C4-2B (cell line): ENCODE measurements at regions not wholly inside any gene's neighbourhood (a gene's known extent, or its start where the extent isn't known, plus 50 kb on each side); places are given as distances from the start of the nearest gene placed in this dataset.

Experiments
- H3K27ac ChIP-seq: fragments of 450-650 bp; 2 replicates; pipeline ENCODE4 v1.5.1; 2017
- CTCF ChIP-seq: fragments of 450-650 bp; conservative IDR thresholded peaks from 2 replicates; pipeline ENCODE4 v1.5.1; 2017; ENCODE audit warnings: mild to moderate bottlenecking
- ZFX ChIP-seq: fragments of 450-650 bp; IDR thresholded peaks from 2 replicates; pipeline ENCODE4 v1.6.1; 2017

- H3K27ac ChIP-seq = no peak overlapping the region
- no peak for TF ChIP-seq CTCF
- no peak for TF ChIP-seq ZFX
These were observed 311.8 kb upstream of the TMTC1 start for GRCh38 chr12:30095511-30095910.

GRCh38 chr12:30092983-30093617 is 309.4 kb upstream of the TMTC1 start:
- TF ChIP-seq CTCF = no peak
- no peak overlapping the region for H3K27ac ChIP-seq

DNA sequence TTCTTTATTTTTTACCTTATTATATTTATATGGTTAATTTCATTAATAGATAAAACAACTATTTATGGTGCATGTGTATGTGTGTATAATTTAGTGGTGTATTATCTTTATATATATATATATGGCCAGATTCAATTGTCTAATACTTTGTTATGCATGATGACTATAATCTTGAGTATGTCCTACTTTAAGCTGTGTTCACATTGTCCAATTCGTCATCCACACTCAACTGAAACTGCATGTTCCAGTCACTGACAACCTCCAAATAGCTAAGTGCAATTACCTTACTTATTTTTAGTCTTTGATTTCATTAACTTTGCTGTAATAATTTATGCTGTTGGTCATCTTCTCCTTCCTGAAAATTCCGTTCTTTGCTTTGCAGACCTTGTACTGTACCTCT is 306.5 kb upstream of the TMTC1 start:
- no peak overlapping the region for H3K27ac ChIP-seq

GRCh38 chr12:30088259-30088995 is 304.7 kb upstream of the TMTC1 start:
- TF ChIP-seq CTCF = no peak
- TF ChIP-seq ZFX = no peak
- no peak overlapping the region for H3K27ac ChIP-seq

More for the DNA sequence above, 306.5 kb upstream of the TMTC1 start:
- TF ChIP-seq ZFX = no peak

GRCh38 chr12:30082381-30082780 is 298.6 kb upstream of the TMTC1 start:
- H3K27ac ChIP-seq = no peak overlapping the region
- TF ChIP-seq CTCF = no peak
- no peak for TF ChIP-seq ZFX

GRCh38 chr12:30074916-30075315 is 291.2 kb upstream of the TMTC1 start:
- TF ChIP-seq CTCF = no peak
- TF ChIP-seq ZFX = no peak
- H3K27ac ChIP-seq = no peak overlapping the region

DNA sequence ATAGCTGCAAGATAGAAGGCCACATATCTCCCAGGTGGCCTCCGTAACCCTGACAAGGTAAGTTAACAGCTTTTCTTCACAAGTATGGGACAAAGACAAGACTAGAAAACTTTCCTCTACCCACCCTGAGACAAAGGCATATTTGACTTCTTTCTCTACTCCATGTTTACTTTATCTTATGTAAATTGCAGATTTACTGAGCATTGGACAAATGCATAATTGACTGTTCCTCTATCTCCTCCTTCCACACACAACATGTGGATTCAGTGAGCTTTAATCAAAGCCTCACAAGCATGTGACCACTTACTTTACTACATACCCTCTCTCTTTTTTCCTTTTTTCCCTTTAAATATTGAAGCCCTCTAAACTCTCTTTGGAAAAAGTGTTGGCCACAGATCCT is 289.1 kb upstream of the TMTC1 start:
- H3K27ac ChIP-seq = no peak overlapping the region
- TF ChIP-seq CTCF (no peak), ZFX (no peak)

- H3K27ac ChIP-seq = no peak overlapping the region
These were observed 283.4 kb upstream of the TMTC1 start for GRCh38 chr12:30067146-30067545.

More at GRCh38 chr12:30067146-30067545, 283.4 kb upstream of the TMTC1 start:
- TF ChIP-seq CTCF (no peak), ZFX (no peak)
